ENCODE measurements at regions not wholly inside any gene's neighbourhood (a gene's known extent, or its start where the extent isn't known, plus 50 kb on each side); places are given as distances from the start of the nearest gene placed in this dataset.

DNA sequence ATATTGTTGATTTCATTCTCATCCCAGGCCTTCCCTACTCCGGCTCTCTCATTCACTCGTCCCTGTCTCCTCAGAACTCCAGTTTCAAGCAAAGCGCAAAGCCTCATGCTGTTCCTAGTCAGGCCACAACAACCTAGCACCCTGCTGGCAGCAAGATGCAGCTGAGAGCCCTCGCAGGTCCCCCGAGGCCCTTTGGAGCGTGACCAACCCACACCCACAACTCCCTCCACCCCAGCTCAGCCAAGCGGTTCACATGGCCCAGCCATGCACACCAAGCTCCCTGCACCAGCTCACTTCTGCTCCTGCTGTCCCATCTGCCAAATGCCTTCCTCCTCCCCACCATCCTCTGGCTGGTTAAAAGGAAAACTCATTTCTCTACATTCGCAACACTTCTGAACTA is 195.8 kb downstream of the IRX5 start:
- DNase-seq = peak; percentile 6

DNA sequence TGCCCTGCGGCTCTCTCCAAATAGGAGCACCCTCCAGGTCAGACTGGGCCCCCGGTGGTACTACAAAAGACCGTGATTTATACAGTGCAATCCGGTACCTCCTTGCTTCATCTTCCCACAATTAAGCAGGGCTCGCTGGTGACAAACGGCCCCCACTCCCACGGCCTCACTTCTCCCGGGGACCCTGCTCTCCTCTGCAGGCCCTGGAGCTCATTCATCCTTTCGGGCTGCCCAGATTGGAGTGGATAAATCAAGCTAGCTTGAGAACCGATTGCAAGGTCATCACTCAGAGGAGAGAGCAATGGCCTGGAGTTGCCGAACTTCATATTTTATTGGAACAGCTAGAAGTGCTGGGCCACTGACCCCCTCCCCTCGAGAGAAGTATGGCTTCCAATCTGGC is 193.5 kb upstream of the IRX6 start:
- DNase-seq = no peak

DNA sequence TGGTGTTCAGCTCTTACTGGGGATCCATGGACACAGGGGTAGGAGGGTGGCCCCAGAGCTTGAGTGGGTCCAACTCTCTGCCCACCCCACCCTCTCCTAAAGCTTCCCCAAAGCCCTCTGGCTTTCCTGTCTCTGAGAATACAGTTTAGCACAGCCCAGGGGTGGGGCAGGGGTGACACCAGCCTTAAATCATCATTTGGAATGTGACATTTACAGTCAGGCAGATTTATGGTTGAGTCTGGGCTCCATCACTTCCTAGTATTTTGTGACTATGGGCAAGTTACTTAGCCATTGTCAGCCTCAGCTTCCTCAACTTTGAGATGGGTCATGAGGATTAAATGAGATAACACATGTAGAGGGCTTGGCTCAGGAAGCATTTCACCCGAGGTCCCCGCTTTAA is 193.1 kb upstream of the IRX6 start:
- no peak for DNase-seq

DNA sequence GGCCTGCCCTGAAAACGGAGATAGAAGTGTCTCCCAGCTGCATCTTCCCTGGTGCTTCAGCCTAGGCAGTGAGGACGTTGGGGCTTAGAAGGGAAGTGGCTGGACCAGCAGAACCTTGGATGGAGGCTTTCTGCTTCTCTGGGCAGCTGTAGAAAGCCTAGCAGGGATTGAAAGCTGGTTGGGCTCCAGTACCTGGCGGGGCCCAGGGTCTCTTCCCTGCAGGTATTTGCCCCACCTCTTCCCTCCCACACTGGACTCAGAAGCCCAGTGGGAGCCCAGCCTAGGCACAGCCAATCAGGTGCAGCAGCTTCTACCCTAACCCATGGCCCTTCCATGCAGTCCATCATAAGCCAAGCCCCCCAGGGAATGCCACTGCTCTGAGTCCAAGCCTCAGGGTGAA is 190.3 kb upstream of the IRX6 start:
- no peak for DNase-seq

DNA sequence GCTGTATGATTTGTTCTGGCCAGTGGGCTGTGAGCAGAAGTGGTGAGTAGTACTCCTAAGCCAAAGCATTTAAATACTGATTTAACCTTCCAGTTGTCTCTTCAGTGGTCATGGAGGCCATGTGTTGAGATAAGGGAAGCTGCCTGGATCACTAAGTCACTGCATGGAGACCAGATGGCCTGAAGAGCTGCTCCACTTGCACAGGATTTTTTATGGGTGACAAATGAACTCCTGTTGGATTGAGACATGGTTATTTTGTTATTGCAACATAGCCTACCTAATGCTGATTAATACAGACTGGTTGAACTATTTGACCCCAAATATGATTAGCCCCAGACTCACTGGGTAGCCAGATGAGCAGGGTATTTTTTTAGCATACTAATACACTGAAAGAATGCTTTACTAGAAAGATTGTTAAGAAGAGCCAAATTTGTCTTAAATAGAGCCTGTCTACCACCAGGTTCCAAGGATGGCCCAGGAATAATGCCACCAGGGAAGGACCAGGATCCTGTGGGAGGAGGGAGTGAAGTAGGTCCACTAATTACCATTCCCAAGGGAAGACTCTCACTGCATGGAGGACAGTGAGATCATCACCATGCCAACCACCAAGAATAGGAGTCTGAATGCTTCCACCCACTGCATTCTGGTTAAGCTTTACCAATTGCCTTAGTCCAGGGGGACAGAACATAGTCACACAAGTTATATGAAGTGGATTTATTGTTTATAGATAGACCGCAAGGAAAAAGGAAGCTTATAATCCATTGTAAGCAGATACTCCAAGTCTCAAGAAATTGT is 187.4 kb upstream of the IRX6 start:
- no peak for DNase-seq

DNA sequence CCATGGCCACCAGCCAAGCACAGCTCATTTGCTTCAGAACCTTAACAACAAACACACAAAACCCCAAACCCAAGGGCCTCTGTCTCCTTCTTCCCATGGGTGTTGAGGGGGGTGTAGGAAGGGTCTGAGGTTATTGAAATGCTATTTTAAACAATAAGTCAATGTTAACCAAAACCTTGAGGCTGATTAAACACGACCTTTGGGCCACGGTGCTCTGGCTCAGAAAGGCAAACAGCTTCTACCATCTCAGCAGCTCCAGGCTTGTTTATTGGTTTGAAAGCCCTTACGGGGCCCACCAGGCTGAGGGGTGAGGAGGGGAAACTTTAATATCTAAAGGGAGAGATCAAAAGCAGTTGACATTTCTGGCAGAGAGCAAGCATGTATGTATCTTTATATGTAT is 185.7 kb upstream of the IRX6 start:
- DNase-seq = no peak

DNA sequence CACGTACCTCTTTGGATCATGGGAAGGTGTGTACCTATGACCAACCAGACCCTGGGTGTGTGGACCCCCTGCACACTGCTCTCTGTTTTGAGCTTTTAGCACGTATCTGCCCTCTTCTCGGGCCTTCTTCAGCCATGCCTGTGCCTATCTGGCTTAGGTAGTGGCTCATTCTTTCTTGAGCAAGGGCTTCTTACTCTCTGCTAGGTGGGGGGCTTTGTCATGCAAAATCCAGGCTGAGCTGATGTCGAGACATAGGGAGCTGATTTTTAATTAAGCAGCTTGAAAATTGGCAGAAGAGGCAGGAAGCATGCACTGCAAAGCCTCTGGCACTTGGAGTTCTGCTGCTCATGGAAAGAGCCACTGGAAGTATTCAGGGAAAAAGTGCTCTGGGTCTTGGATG is 181.6 kb upstream of the IRX6 start:
- no peak for DNase-seq

DNA sequence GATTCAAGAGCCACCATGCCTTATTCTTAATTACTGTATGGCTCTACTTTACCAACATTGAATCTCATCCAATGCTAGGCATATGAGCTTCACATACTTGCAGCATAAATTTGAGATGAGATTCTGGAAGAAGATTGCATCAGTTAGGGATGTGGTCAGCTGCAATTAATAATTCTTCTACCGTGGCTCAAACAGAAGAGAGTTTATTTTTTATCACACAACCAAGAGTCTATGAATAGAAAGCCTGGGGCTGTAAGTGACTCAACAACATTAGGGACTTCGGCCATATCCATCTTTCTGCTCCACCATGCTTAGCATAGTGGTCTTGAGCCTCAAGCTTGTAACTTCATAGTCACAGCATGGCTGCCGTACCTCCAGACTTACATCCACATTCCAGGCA is 179.4 kb upstream of the IRX6 start:
- DNase-seq = no peak

DNA sequence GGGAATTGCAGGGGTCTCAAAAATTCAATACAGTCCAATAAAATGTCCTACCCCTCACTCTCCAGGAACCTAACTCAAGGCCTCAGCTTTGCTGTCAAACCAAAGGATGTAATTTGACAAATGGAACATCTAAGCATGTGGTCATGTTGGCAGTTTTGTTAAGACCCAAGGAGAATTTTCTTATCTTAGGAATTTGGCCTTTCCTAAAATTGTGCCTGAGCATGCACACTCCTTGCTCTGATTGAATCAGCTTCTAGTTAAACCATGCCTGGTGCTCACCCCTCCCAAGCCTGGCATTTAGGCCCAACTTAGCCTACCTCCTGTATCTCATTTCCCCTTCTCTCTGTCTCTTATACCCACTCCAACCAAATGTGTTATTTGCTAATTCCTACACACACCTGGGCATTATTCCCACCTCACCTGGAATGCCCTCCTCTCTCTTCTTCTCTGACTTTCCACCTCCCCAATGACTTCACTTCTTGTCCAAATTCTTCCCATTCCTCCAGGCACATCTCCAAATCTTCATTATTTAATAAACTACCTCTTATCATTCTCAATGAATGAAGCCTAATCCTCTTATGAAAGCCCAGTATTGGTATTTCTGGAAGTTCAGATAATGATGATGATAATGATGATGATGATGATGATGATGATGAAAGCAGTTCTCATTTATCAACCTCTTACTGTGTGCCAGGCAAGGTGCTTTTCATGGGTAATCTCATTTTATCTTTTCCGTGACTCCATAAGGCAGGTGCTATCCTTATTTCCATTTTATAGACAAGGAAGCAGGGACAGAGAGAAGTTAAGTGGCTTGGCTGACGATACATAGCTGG is 178.0 kb upstream of the IRX6 start:
- DNase-seq = no peak

DNA sequence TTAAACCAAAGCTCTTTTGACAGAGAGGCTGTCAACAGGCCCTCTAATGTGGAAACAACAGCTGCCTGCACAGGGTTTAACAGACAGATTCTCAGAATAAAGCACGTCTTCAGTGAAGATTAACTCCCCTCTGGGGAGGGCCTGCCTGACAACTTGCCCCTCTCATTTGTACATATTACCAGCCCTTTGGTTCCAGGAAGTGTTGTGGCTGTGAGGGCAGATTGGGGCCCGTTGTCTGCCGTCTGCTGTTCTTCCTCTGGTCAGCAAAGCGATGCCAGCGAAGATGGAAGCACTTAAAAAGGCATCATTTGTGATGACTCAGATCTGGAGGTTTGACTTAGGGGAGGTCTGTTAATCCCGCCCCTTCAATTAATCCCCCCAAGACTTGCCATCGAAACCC is 177.0 kb upstream of the IRX6 start:
- no peak for DNase-seq

DNA sequence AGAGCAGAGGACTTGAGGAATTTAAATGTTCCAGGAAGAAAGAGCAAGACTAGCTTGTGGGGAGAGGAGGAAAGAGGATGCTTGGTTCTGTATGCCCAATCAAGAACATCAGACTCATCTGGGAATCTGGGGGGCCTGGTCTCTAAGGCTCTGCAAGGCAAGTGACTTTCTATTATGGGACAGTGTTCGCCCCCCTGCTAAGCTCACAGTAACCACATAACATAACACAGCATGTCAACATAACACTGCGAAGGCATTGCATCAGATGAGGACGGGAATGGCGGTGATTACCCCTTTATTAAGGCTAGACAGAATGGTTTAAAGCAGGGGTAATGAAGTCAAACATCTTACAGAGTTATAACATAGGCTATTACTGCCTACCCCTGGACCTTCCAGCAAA is 176.6 kb upstream of the IRX6 start:
- no peak for DNase-seq

DNA sequence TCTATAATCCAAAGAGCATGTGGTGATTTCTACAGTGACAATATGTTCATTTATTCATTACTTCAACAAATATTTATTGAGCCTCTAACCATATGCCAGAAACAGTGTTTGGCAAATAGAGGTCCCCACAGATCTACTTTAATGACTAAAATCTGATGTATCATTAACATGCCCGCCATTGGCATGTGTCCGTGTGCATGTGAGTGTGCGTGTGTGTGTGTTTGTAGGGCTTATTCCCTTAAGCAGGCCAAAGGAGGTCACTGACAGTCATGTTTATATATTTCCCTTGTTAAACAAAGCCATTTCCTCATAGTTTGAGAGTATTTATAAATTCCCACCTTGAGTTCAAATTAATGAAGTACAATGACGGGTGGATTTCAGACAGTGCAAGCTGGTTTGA is 174.4 kb upstream of the IRX6 start:
- DNase-seq = no peak

DNA sequence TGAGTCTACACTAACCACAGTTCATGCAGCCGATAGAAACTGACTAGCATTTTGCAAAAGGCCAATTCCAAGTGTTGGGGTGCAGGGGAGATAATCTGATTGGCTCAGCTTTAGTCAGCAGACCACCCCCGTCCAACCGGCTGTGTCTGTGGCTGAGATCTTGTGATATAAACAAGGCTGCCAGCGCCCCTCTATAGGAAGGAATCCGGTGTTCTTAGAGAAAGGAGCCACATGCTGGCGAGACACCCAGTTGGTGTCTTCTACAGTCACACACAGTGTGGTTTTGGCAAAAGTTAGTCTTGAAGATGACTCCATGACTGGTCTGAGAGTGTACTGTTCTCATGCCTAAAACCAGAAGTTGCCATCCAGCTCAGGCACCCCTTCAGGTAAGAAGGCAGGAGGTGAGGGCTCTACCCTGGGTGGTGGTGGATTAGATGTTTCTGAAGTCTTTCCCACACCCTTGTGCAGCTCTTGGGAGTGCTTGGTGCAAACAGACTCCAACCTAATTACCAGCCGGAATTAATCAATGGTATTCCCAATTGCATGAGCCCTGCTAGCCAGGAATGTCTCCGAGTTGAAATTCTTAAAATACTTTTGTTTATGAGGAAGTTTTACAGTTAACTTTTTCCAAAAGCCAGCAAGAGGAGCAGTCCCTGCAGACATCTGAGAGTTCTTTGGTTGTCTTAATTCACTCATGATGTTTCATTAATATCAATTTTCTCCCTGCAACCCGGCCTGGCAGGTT is 172.3 kb upstream of the IRX6 start:
- no peak for DNase-seq

DNA sequence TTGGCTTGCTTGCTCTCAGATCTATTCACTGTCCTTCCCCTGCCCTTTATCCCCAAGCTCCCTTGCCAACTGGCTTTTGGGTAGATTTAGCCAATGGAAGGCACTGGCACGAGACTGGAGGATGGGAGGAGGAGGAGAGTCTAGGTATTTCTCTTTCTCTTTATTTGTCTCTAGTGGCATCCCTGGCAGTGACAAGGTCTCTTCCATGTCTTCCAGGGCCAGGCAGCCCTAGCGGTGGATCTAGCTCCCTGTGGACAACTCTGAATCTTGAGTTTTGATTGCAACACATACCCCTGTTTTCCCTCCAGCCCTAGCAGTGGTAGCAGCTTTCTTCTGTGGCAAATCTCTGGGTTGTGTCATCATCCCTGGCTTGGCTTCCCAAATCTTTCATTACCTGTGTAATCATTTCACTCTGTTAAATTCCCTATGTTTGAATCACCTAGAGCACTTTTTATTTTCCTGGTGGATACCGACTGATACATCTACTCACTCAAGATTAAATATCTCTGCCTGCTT is 171.1 kb upstream of the IRX6 start:
- DNase-seq = no peak

DNA sequence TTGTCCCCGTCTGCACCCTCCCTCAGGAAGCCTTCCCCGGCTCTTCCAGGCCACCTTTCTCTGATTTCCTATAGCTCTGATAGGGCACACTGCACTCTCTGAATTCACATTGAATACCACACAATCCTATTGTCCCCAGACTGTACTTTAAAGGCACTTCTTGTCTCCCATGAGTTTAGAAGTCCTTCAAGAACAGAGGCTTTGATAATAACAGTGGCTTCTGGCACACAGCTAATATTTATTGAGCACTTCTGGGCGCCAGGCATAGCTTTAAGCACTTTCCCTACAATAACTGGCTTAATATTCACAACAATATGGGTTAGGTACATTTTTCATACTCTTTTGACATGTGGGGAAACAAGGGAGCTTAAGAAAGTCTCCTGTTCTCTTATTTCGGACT is 169.7 kb upstream of the IRX6 start:
- no peak for DNase-seq

DNA sequence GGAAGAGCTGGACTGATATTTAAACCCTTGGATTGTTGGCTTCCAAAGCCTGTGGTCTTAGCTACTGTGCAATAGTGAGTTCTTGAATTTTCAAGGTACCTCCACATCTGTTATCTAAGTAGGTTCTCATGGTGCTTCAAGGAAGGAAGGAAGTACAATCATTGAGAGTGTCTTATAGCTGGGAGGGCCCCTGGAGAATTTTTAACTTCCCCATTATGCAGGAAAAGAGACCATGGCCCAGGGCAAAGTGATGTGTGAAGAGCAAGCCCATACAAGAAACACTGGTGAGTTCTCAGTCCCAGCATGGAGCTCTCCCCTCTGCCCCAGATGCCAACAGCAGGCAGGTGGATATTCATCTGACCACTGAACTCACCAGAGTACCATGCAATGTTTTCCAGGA is 169.0 kb upstream of the IRX6 start:
- DNase-seq = no peak

DNA sequence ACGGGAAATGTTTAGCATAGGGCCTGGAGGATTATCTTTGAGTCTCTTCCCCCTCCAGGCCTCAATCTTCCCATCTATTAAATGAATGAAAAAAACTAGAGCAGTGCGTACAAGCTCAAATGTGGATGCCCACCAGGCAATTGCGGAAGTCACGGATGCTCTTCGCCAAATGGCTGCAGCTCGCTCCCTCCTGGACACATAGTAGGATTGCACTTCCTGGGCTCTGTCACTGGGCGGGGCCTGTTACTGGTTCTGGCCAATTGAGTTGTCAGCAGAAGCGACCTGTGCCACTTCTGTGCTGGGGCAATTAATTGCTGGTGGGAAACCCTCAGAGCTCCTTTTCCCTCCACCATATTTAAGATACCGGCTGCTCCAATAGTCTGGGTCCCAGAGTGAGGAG is 168.2 kb upstream of the IRX6 start:
- DNase-seq = no peak

DNA sequence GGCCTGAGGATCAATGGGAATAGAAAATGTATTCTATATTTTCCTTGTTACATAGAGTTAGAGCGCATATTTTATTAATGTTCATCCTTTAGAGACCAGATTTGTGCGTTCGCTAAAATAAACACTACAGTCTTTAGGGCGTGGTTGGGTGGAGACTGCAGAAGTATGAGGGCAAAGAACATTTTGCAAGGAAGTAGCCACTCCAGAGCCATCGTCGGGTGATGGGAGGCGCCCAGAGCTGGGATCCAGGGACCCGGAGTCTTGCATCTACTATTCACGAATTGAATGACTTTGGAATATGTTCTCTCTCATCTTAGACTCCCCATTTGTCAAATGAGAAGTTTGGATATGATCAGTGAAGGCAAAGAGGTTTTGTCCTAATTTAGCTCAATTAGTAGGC is 154.2 kb upstream of the IRX6 start:
- DNase-seq = no peak

DNA sequence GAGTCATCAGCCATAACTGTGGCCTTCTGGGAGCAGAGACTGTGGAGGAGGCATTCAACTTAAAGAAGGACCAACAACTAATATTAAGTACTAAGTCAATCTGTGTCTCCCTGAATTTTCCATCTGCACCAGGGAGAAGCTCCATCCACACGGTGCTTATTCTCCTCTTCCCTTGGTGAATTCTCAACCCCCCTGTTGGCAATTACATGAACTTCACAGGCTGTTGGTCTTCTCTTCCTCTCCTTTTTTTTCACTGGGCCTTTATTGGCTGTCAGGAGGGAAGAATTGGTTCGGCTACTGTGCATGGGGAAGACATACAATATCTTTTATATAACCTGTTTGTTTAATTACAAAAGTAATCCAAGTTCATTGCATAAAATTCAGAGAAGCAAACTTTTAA is 152.8 kb upstream of the IRX6 start:
- no peak for DNase-seq

DNA sequence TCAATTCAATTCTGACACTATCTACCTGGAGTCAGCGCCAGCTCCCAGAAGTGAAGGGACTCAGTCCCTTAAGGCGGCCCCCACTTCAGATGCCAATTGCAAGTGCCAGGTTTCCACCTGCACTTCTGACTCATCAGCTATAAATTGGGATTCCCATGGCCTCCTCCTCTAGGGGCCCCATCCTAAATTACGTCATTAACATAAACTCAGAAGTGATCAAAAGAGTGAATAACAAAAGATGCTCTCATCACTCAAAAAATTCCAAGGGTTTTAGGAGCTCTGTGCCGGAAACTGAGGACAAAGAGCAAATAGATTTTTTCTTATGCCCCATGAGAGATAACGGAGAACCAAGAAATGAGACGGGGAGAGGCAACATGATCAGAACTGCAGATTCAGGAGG is 148.6 kb upstream of the IRX6 start:
- no peak for DNase-seq

DNA sequence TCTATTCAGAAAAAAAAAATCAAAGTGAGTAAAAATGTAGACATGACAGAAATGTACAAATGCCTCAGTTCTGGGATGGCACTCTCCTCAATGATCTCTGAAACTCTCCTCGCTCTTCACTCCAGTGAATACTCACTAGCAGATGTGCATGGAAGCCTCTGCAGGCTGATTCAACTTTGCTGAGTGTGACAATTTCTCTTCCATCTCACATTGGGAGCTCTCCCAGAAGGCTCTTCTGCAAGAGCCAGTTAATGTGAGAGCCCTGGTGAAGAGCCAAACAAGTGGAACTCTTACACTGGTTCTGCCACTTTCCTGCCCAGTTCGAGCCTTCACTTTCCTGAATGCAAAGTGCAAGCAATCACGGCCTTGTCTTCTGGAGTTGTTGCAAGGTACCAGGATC is 147.1 kb upstream of the IRX6 start:
- DNase-seq = no peak

DNA sequence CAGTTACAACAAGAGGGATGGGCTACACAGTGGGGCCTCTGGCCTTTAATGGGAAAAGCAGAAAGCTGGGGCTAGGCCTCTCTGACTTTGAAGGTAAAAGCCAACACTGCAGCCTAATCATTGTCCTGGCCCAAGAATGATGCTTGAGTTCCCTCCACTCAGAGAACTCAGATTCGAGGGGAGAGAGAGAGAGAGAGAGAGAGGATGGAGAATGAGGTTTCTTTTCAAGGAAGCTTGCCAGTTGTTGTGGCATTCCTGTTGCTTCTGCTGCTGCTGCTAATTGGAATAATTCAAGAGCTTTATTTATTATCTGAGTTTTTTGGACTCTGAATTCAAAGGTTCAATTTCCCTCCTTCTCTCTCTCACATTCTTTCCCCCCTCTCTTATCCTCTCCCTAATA is 144.6 kb upstream of the IRX6 start:
- no peak for DNase-seq

DNA sequence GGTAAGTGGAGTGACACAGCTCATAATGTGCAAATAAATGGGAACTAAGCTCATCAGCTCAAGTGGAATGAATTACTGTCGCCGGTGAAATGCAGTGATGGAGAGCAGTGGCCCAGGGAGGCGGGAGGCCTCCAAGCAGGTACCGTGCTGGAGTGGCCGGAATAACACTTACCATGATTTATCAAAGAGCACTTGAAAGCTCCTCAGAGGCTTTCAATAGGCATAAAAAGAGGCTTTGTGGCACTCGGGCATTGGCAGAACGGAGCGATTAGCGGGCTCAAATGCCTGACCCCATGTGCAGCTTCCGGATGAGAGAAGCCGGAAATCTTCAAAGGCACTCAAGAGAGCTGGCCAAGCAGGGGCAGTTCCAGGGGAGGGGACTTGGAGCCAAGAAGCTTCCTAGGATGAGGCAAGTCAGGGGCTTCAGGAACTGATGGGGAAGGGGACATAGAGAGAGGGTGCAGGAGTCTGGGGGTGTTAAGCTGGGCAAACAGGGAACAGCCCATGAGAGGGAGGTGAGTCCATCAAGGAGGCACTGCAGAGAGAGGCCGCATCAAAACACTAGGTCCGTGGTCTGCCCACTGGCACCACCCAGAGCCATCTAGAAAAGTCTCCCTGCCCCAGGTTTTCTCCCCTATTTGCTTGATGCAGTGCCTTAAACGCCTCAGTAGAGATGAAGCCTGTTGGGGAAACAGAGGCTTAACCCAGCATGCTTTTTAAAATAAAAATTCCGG is 144.0 kb upstream of the IRX6 start:
- DNase-seq = no peak

Data from NCI-H2171 treated with DMSO at 0.1 percent for 48 hours (cell line).